GM12878 (cell line): ENCODE measurements at regions not wholly inside any gene's neighbourhood (a gene's known extent, or its start where the extent isn't known, plus 50 kb on each side); places are given as distances from the start of the nearest gene placed in this dataset.
"Not testable (repeated sequence)": the region's sequence is repeated elsewhere in the genome, so short reads cannot be mapped to it uniquely, and the experiment has no call there.

Experiments used
- ATAC-seq: fragments of 200-7000 bp; cut with Tn5 transposase; 3 replicates; pipeline ENCODE4 v1.9.1; 2020; ENCODE audit warnings: mild to moderate bottlenecking, moderate library complexity
- BruUV-seq: library from RNA; stranded (reverse); fragments of 400-500 nt; replicated peaks from 2 replicates; lab custom pipeline; 2021; lab: Mats Ljungman, UMichigan
- CTCF ChIA-PET: fragments of 300-600 bp; sonication (Branson Sonifier 250); formaldehyde crosslinking; extraction: SDS; loops from one replicate; lab custom pipeline; 2021; ENCODE audit warnings: inconsistent platforms; lab: Yijun Ruan, JAX
- POLR2A ChIA-PET: fragments of 350-600 bp; formaldehyde crosslinking; extraction: SDS; loops from one replicate; lab custom pipeline; 2021; ENCODE audit warnings: inconsistent platforms; lab: Charles Lee
- RAD21 ChIA-PET: fragments of 300-600 bp; sonication (Branson Sonifier 250); formaldehyde crosslinking; loops from one replicate; lab custom pipeline; 2023; ENCODE audit warnings: antibody characterized with exemption; ENCODE audit not compliant: unreplicated experiment; lab: Charles Lee
- SMC1A ChIA-PET: fragments of 300-600 bp; sonication (Branson Sonifier 250); formaldehyde crosslinking; loops from one replicate; lab custom pipeline; 2023; ENCODE audit not compliant: unreplicated experiment, uncharacterized antibody; lab: Charles Lee
- DNase-seq: peaks from one replicate; pipeline ENCODE4 v3.0.0-alpha.2; 2011; ENCODE audit warnings: low read depth, low spot score
- FAIRE-seq: peaks from 3 replicates; lab custom pipeline; 2011; peaks lifted over from hg19 to GRCh38; lab: Jason Lieb, UNC
- H2AFZ ChIP-seq: 2 replicates; pipeline ENCODE4 v1.6.0; 2011; ENCODE audit warnings: low read depth, low read length, control low read depth; ENCODE audit not compliant: control insufficient read depth
- H3K27ac ChIP-seq: 2 replicates; pipeline ENCODE4 v1.5.1; 2011; ENCODE audit warnings: control low read depth; ENCODE audit not compliant: control insufficient read depth, insufficient read depth
- H3K27me3 ChIP-seq, 2 experiments: replicated peaks in 1 of 2; 2 replicates each; pipeline versions ENCODE4 v1.6.0 to v1.6.1; 2011; ENCODE audit warnings: low read length in 1 of 2; ENCODE audit not compliant: control insufficient read depth in 2 of 2, insufficient read depth in 2 of 2
- H3K36me3 ChIP-seq, 2 experiments: 2 replicates each; pipeline ENCODE4 v1.5.1; 2011; ENCODE audit warnings: low read length in 1 of 2; ENCODE audit not compliant: control insufficient read depth in 2 of 2, insufficient read depth in 2 of 2
- H3K4me1 ChIP-seq: 2 replicates; pipeline ENCODE4 v1.6.1; 2011; ENCODE audit warnings: mild to moderate bottlenecking, low read length, moderate library complexity, mixed read lengths; ENCODE audit not compliant: control insufficient read depth, insufficient read depth
- H3K4me2 ChIP-seq: 2 replicates; pipeline ENCODE4 v1.6.0; 2011; ENCODE audit warnings: control low read depth; ENCODE audit not compliant: control insufficient read depth, insufficient read depth
- H3K4me3 ChIP-seq: fragments of 200-600 bp; sonication (generic); 2 replicates; pipeline ENCODE4 v1.5.1; 2016
- H3K79me2 ChIP-seq: 2 replicates; pipeline ENCODE4 v1.6.0; 2011; ENCODE audit warnings: low read length; ENCODE audit not compliant: control insufficient read depth, insufficient read depth
- H3K9ac ChIP-seq: 2 replicates; pipeline ENCODE4 v1.8.0; 2011; ENCODE audit warnings: low read length, control low read depth, mixed read lengths; ENCODE audit not compliant: control insufficient read depth, insufficient read depth
- H3K9me3 ChIP-seq: replicated peaks from 3 replicates; pipeline ENCODE4 v1.5.1; 2011; ENCODE audit warnings: mild to moderate bottlenecking, low read length; ENCODE audit not compliant: control insufficient read depth, insufficient read depth
- H4K20me1 ChIP-seq: 2 replicates; pipeline ENCODE4 v1.6.0; 2011; ENCODE audit not compliant: control insufficient read depth, insufficient read depth
- HCFC1 ChIP-seq: fragments of 150-350 bp; IDR thresholded peaks from 2 replicates; pipeline ENCODE4 v1.6.1; 2014; ENCODE audit warnings: low read length
- ZSCAN29 ChIP-seq: fragments of 450-650 bp; IDR thresholded peaks from 2 replicates; pipeline ENCODE4 v1.6.1; 2017; ENCODE audit warnings: mild to moderate bottlenecking, moderate library complexity
- WGBS: methylation state at CpG from one replicate; pipeline ENCODE4 v1.1.6; 2016; ENCODE audit warnings: low lambda C conversion rate; ENCODE audit not compliant: insufficient replicate concordance, insufficient coverage; ENCODE audit errors: missing lambda C conversion rate; 5-methylcytosine and 5-hydroxymethylcytosine counted together
- in situ Hi-C: fragments of 300-500 bp; cut with MboI; formaldehyde crosslinking; loops from 9 replicates; pipeline ENCODE4 v1.14.3; 2018; ENCODE audit warnings: mixed read lengths
- intact Hi-C: fragments of 100-400 bp; cut with micrococcal nuclease; formaldehyde crosslinking; loops from one replicate; pipeline ENCODE4 v1.14.2; 2022; ENCODE audit not compliant: unreplicated experiment
- TF ChIP-seq, protein P1 (sequence below): fragments of 450-650 bp; IDR thresholded peaks from 2 replicates; pipeline ENCODE4 v1.6.1; 2017; ENCODE audit warnings: mild to moderate bottlenecking, moderate library complexity

DNA sequence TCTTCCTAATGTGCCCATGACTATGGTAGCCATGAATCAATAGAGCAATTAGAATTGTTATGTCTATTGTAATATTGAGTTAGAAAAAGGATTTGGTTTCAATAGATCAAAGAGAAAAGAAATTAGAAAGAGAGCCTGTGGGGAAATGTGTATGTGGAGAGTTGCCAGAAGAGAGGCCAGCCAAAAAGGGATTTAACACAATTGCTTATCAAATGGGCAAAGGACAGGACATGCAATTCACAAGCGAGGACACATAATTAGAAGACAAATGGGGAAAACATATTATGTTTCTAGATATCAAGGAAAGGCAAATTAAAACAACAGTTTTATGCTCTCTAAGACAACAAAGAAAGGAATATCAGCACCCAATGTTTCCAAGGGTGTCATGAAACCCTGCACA lies 403.2 kb upstream of the KLHL29 start:
- no peak for FAIRE-seq
- Histone ChIP-seq H3K79me2 (no peaks in the 10 kb centered on the region), H4K20me1 (no peaks in the 10 kb centered on the region), H3K36me3 (no peaks in the 10 kb centered on the region)
- TF ChIP-seq, protein P1, sequence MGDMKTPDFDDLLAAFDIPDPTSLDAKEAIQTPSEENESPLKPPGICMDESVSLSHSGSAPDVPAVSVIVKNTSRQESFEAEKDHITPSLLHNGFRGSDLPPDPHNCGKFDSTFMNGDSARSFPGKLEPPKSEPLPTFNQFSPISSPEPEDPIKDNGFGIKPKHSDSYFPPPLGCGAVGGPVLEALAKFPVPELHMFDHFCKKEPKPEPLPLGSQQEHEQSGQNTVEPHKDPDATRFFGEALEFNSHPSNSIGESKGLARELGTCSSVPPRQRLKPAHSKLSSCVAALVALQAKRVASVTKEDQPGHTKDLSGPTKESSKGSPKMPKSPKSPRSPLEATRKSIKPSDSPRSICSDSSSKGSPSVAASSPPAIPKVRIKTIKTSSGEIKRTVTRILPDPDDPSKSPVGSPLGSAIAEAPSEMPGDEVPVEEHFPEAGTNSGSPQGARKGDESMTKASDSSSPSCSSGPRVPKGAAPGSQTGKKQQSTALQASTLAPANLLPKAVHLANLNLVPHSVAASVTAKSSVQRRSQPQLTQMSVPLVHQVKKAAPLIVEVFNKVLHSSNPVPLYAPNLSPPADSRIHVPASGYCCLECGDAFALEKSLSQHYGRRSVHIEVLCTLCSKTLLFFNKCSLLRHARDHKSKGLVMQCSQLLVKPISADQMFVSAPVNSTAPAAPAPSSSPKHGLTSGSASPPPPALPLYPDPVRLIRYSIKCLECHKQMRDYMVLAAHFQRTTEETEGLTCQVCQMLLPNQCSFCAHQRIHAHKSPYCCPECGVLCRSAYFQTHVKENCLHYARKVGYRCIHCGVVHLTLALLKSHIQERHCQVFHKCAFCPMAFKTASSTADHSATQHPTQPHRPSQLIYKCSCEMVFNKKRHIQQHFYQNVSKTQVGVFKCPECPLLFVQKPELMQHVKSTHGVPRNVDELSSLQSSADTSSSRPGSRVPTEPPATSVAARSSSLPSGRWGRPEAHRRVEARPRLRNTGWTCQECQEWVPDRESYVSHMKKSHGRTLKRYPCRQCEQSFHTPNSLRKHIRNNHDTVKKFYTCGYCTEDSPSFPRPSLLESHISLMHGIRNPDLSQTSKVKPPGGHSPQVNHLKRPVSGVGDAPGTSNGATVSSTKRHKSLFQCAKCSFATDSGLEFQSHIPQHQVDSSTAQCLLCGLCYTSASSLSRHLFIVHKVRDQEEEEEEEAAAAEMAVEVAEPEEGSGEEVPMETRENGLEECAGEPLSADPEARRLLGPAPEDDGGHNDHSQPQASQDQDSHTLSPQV: no peak
- TF ChIP-seq HCFC1 (no peak), ZSCAN29 (no peak)
- TF ChIP-seq, all 136 proteins: peak for 0
- in situ Hi-C loops: no loop called here
- no TSS peak for BruUV-seq
- no peaks in the 10 kb centered on the region for H3K9me3 ChIP-seq
- SMC1A ChIA-PET: no interaction called here
- no peak overlapping the region for H3K4me3 ChIP-seq
- no peak for DNase-seq
- POLR2A ChIA-PET: no interaction called here
- H3K27ac ChIP-seq: no peak overlapping the region
- intact Hi-C loops: no loop called here
- no peak for ATAC-seq
- 0% methylated on average over 1 of the region's 1 CpG for WGBS
- CTCF ChIA-PET: no interaction called here
- no peak overlapping the region for H2AFZ ChIP-seq
- H3K9ac ChIP-seq: no peak overlapping the region
- RAD21 ChIA-PET: no interaction called here
- H3K4me1 ChIP-seq: no peaks in the 10 kb centered on the region
- H3K27me3 ChIP-seq: no peaks in the 10 kb centered on the region
- H3K4me2 ChIP-seq: no peak overlapping the region

DNA sequence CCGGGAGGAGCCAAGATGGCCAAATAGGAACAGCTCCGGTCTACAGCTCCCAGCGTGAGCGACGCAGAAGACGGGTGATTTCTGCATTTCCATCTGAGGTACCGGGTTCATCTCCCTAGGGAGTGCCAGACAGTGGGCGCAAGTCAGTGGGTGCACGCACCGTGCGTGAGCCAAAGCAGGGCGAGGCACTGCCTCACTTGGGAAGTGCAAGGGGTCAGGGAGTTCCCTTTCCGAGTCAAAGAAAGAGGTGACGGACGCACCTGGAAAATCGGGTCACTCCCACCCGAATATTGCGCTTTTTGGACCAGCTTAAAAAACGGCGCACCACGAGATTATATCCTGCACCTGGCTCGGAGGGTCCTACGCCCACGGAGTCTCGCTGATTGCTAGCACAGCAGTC lies 400.8 kb upstream of the KLHL29 start:
- RAD21 ChIA-PET, POLR2A ChIA-PET, H3K4me3 ChIP-seq, intact Hi-C loops, H3K27me3 ChIP-seq, in situ Hi-C loops, H3K79me2 ChIP-seq, CTCF ChIA-PET, FAIRE-seq, H3K27ac ChIP-seq, H3K9me3 ChIP-seq, H4K20me1 ChIP-seq, DNase-seq, H2AFZ ChIP-seq, SMC1A ChIA-PET, H3K4me1 ChIP-seq, H3K4me2 ChIP-seq, H3K36me3 ChIP-seq, ATAC-seq, BruUV-seq, H3K9ac ChIP-seq: not testable (repeated sequence)
- 75% methylated on average over 16 of the region's 25 CpGs for WGBS
